Adipocyte (in vitro differentiated cells): ENCODE measurements at regions not wholly inside any gene's neighbourhood (a gene's known extent, or its start where the extent isn't known, plus 50 kb on each side); places are given as distances from the start of the nearest gene placed in this dataset.
A peak's percentile ranks its signal among the peaks of the same experiment; 100 is the strongest.

Experiments used
- DNase-seq: peaks from one replicate; pipeline ENCODE4 v3.0.0-alpha.2; 2015; ENCODE audit warnings: low read depth
- H3K27me3 ChIP-seq: replicated peaks from 2 replicates; pipeline ENCODE4 v1.7.0; 2013; ENCODE audit warnings: mild to moderate bottlenecking, low read length, moderate library complexity; ENCODE audit not compliant: control insufficient read depth, insufficient read depth
- H3K36me3 ChIP-seq: 2 replicates; pipeline ENCODE4 v1.7.0; 2013; ENCODE audit warnings: low read length, mild to moderate bottlenecking, moderate library complexity; ENCODE audit not compliant: control insufficient read depth, insufficient read depth, severe bottlenecking
- H3K4me1 ChIP-seq: 2 replicates; pipeline ENCODE4 v1.7.0; 2013; ENCODE audit warnings: mild to moderate bottlenecking, low read length, moderate library complexity; ENCODE audit not compliant: control insufficient read depth, insufficient read depth
- H3K4me3 ChIP-seq: 2 replicates; pipeline ENCODE4 v1.7.0; 2013; ENCODE audit warnings: mild to moderate bottlenecking, low read length, moderate library complexity
- H3K9ac ChIP-seq: 2 replicates; pipeline ENCODE4 v1.7.0; 2013; ENCODE audit warnings: mild to moderate bottlenecking, low read length, moderate library complexity
- H3K9me3 ChIP-seq: 2 replicates; pipeline ENCODE4 v1.7.0; 2013; ENCODE audit warnings: mild to moderate bottlenecking, low read length, moderate library complexity; ENCODE audit not compliant: control insufficient read depth

GRCh38 chr14:38431156-38431555 is 175.3 kb upstream of the CLEC14A start:
- no peaks in the 10 kb centered on the region for H3K36me3 ChIP-seq
- no peaks in the 10 kb centered on the region for H3K27me3 ChIP-seq
- no peak for DNase-seq
- H3K9ac ChIP-seq: no peak overlapping the region
- H3K4me3 ChIP-seq: no peak overlapping the region
- H3K4me1 ChIP-seq: no peaks in the 10 kb centered on the region
- no peaks in the 10 kb centered on the region for H3K9me3 ChIP-seq

GRCh38 chr14:38430522-38430921 is 174.6 kb upstream of the CLEC14A start:
- H3K27me3 ChIP-seq: no peaks in the 10 kb centered on the region
- H3K9ac ChIP-seq: no peak overlapping the region
- H3K4me3 ChIP-seq: no peak overlapping the region
- no peaks in the 10 kb centered on the region for H3K9me3 ChIP-seq
- H3K36me3 ChIP-seq: no peaks in the 10 kb centered on the region
- no peaks in the 10 kb centered on the region for H3K4me1 ChIP-seq
- DNase-seq: no peak

GRCh38 chr14:38425324-38425976 is 169.6 kb upstream of the CLEC14A start:
- H3K9ac ChIP-seq: no peak overlapping the region
- H3K36me3 ChIP-seq: no peaks in the 10 kb centered on the region
- no peaks in the 10 kb centered on the region for H3K27me3 ChIP-seq
- H3K4me1 ChIP-seq: peaks cover 5% of the 10 kb centered on the region
- no peak overlapping the region for H3K4me3 ChIP-seq
- H3K9me3 ChIP-seq: peaks cover 23% of the 10 kb centered on the region
- no peak for DNase-seq

- peak; percentile 78 for DNase-seq
- Histone ChIP-seq H3K27me3 (no peaks in the 10 kb centered on the region), H3K36me3 (no peaks in the 10 kb centered on the region), H3K4me3 (peak overlapping the region; percentile 19), H3K9me3 (peaks cover 23% of the 10 kb centered on the region), H3K4me1 (peaks cover 18% of the 10 kb centered on the region), H3K9ac (peak overlapping the region; percentile 69)
Observed at GRCh38 chr14:38420048-38420447, 164.2 kb upstream of the CLEC14A start.

GRCh38 chr14:38419579-38419978 is 163.7 kb upstream of the CLEC14A start:
- peaks cover 18% of the 10 kb centered on the region for H3K9me3 ChIP-seq
- peaks cover 18% of the 10 kb centered on the region for H3K4me1 ChIP-seq
- no peak for DNase-seq
- H3K27me3 ChIP-seq: no peaks in the 10 kb centered on the region
- H3K4me3 ChIP-seq: peak overlapping the region; percentile 19
- peak overlapping the region; percentile 69 for H3K9ac ChIP-seq
- H3K36me3 ChIP-seq: no peaks in the 10 kb centered on the region

GRCh38 chr14:38412654-38413053 is 156.8 kb upstream of the CLEC14A start:
- Histone ChIP-seq H3K9ac (no peak overlapping the region), H3K4me1 (peaks cover 23% of the 10 kb centered on the region), H3K36me3 (no peaks in the 10 kb centered on the region), H3K9me3 (no peaks in the 10 kb centered on the region), H3K4me3 (no peak overlapping the region), H3K27me3 (no peaks in the 10 kb centered on the region)
- no peak for DNase-seq

GRCh38 chr14:38410442-38410841 is 154.5 kb upstream of the CLEC14A start:
- H3K27me3 ChIP-seq: no peaks in the 10 kb centered on the region
- no peak overlapping the region for H3K4me3 ChIP-seq
- H3K9me3 ChIP-seq: no peaks in the 10 kb centered on the region
- no peaks in the 10 kb centered on the region for H3K36me3 ChIP-seq
- H3K9ac ChIP-seq: no peak overlapping the region
- H3K4me1 ChIP-seq: peaks cover 42% of the 10 kb centered on the region
- DNase-seq: no peak

- no peaks in the 10 kb centered on the region for H3K9me3 ChIP-seq
Observed at GRCh38 chr14:38409071-38409705, 153.3 kb upstream of the CLEC14A start.

GRCh38 chr14:38405851-38406635 is 150.2 kb upstream of the CLEC14A start:
- H3K36me3 ChIP-seq: no peaks in the 10 kb centered on the region
- peaks cover 58% of the 10 kb centered on the region for H3K4me1 ChIP-seq
- H3K9me3 ChIP-seq: no peaks in the 10 kb centered on the region
- DNase-seq: peak; percentile 56
- H3K27me3 ChIP-seq: no peaks in the 10 kb centered on the region
- H3K4me3 ChIP-seq: no peak overlapping the region
- peak overlapping the region; percentile 78 for H3K9ac ChIP-seq

More at GRCh38 chr14:38409071-38409705, 153.3 kb upstream of the CLEC14A start:
- Histone ChIP-seq H3K4me1 (peaks cover 55% of the 10 kb centered on the region), H3K36me3 (no peaks in the 10 kb centered on the region), H3K27me3 (no peaks in the 10 kb centered on the region), H3K4me3 (no peak overlapping the region), H3K9ac (no peak overlapping the region)
- no peak for DNase-seq

- DNase-seq: peak; percentile 67
- H3K4me1 ChIP-seq: peaks cover 49% of the 10 kb centered on the region
Observed at GRCh38 chr14:38404616-38405015, 148.7 kb upstream of the CLEC14A start.

GRCh38 chr14:38404100-38404541 is 148.2 kb upstream of the CLEC14A start:
- no peaks in the 10 kb centered on the region for H3K27me3 ChIP-seq
- H3K9me3 ChIP-seq: no peaks in the 10 kb centered on the region
- H3K9ac ChIP-seq: peak overlapping the region; percentile 78
- H3K4me3 ChIP-seq: no peak overlapping the region
- no peaks in the 10 kb centered on the region for H3K36me3 ChIP-seq
- peak; percentile 78 for DNase-seq
- peaks cover 45% of the 10 kb centered on the region for H3K4me1 ChIP-seq

More at GRCh38 chr14:38404616-38405015, 148.7 kb upstream of the CLEC14A start:
- H3K4me3 ChIP-seq: no peak overlapping the region
- H3K9me3 ChIP-seq: no peaks in the 10 kb centered on the region
- peak overlapping the region; percentile 78 for H3K9ac ChIP-seq
- no peaks in the 10 kb centered on the region for H3K27me3 ChIP-seq
- H3K36me3 ChIP-seq: no peaks in the 10 kb centered on the region
